OCI-LY1 (cell line): ENCODE measurements at regions not wholly inside any gene's neighbourhood (a gene's known extent, or its start where the extent isn't known, plus 50 kb on each side); places are given as distances from the start of the nearest gene placed in this dataset.

Source experiments
- H2AFZ ChIP-seq: fragments of 200-600 bp; sonication (generic), shearing (Covaris generic); 2 replicates; pipeline ENCODE4 v1.6.0; 2014; ENCODE audit warnings: antibody characterized with exemption, mild to moderate bottlenecking, low read length
- H3F3A ChIP-seq: fragments of 200-600 bp; sonication (generic), shearing (Covaris generic); 2 replicates; pipeline ENCODE4 v1.6.0; 2014; ENCODE audit warnings: mild to moderate bottlenecking, antibody characterized with exemption, low read length, moderate library complexity; ENCODE audit not compliant: insufficient read depth
- H3K27ac ChIP-seq: fragments of 200-600 bp; sonication (generic); 2 replicates; pipeline ENCODE4 v1.5.1; 2014; ENCODE audit warnings: low read length, mixed run types, mild to moderate bottlenecking, low read depth; ENCODE audit not compliant: poor library complexity, severe bottlenecking
- H3K27me3 ChIP-seq: fragments of 200-600 bp; sonication (generic); 2 replicates; pipeline ENCODE4 v1.6.0; 2014; ENCODE audit warnings: antibody characterized with exemption, mild to moderate bottlenecking, low read length, moderate library complexity; ENCODE audit not compliant: insufficient read depth
- H3K36me3 ChIP-seq: fragments of 200-600 bp; sonication (generic); 2 replicates; pipeline ENCODE4 v1.6.1; 2014; ENCODE audit warnings: mild to moderate bottlenecking, antibody characterized with exemption, low read length, moderate library complexity, mixed read lengths; ENCODE audit not compliant: insufficient read depth
- H3K4me1 ChIP-seq: fragments of 200-600 bp; sonication (generic); 2 replicates; pipeline ENCODE4 v1.5.1; 2014; ENCODE audit warnings: mild to moderate bottlenecking, low read length, moderate library complexity; ENCODE audit not compliant: insufficient read depth, severe bottlenecking
- H3K4me2 ChIP-seq: fragments of 200-600 bp; sonication (generic), shearing (Covaris generic); 2 replicates; pipeline ENCODE4 v1.6.1; 2014; ENCODE audit warnings: low read length
- H3K4me3 ChIP-seq: fragments of 200-600 bp; sonication (generic); 2 replicates; pipeline ENCODE4 v1.5.1; 2014; ENCODE audit warnings: low read length, low read depth, mild to moderate bottlenecking, mixed read lengths; ENCODE audit not compliant: poor library complexity, severe bottlenecking
- H3K79me2 ChIP-seq: fragments of 200-600 bp; shearing (Covaris generic); 2 replicates; pipeline ENCODE4 v1.6.1; 2016; ENCODE audit warnings: mixed run types, low read length, mixed read lengths; ENCODE audit not compliant: insufficient read depth
- H3K9ac ChIP-seq: fragments of 200-600 bp; sonication (generic), shearing (Covaris generic); 2 replicates; pipeline ENCODE4 v1.6.1; 2014; ENCODE audit warnings: mild to moderate bottlenecking, low read length, mixed read lengths
- H3K9me2 ChIP-seq: fragments of 200-600 bp; sonication (generic), shearing (Covaris generic); 2 replicates; pipeline ENCODE4 v1.6.1; 2014; ENCODE audit warnings: low read depth, mild to moderate bottlenecking, low read length, mixed read lengths
- H3K9me3 ChIP-seq: fragments of 200-600 bp; shearing (Covaris generic); 2 replicates; pipeline ENCODE4 v1.6.1; 2014; ENCODE audit warnings: low read length, mixed read lengths
- H4K20me1 ChIP-seq: fragments of 200-600 bp; sonication (generic), shearing (Covaris generic); 2 replicates; pipeline ENCODE4 v1.6.0; 2016; ENCODE audit warnings: mild to moderate bottlenecking, low read length; ENCODE audit not compliant: insufficient read depth
- CTCF ChIP-seq: fragments of 200-600 bp; sonication (generic), shearing (Covaris generic); IDR thresholded peaks from 2 replicates; pipeline ENCODE4 v1.5.1; 2017; ENCODE audit warnings: mild to moderate bottlenecking, antibody characterized with exemption, low read length, moderate library complexity, mixed read lengths
- EZH2 ChIP-seq: fragments of 200-600 bp; sonication (generic), shearing (Covaris generic); IDR thresholded peaks from 2 replicates; pipeline ENCODE4 v1.8.0; 2017; ENCODE audit warnings: borderline replicate concordance, mixed run types, mild to moderate bottlenecking, antibody characterized with exemption, low read length, moderate library complexity, mixed read lengths

- Histone ChIP-seq H3K9ac (no peak overlapping the region), H3K36me3 (no peaks in the 10 kb centered on the region), H3K4me1 (no peaks in the 10 kb centered on the region), H3K9me2 (no peaks in the 10 kb centered on the region), H3K27me3 (no peaks in the 10 kb centered on the region), H3K9me3 (no peaks in the 10 kb centered on the region), H3K27ac (no peak overlapping the region), H4K20me1 (no peaks in the 10 kb centered on the region), H2AFZ (no peak overlapping the region), H3K79me2 (no peaks in the 10 kb centered on the region), H3K4me3 (no peak overlapping the region), H3K4me2 (no peak overlapping the region), H3F3A (no peaks in the 10 kb centered on the region)
- TF ChIP-seq CTCF (no peak), EZH2 (no peak)
Observed at GRCh38 chr7:41118486-41118885, 584.4 kb downstream of the INHBA start.

- Histone ChIP-seq H3K27me3 (no peaks in the 10 kb centered on the region), H3K9ac (no peak overlapping the region), H3K9me3 (no peaks in the 10 kb centered on the region), H3K4me1 (no peaks in the 10 kb centered on the region), H4K20me1 (no peaks in the 10 kb centered on the region), H3F3A (no peaks in the 10 kb centered on the region), H2AFZ (no peak overlapping the region), H3K27ac (no peak overlapping the region), H3K4me3 (no peak overlapping the region), H3K9me2 (no peaks in the 10 kb centered on the region), H3K4me2 (no peak overlapping the region), H3K79me2 (no peaks in the 10 kb centered on the region), H3K36me3 (no peaks in the 10 kb centered on the region)
- TF ChIP-seq EZH2: no peak
- no peak for TF ChIP-seq CTCF
Observed at GRCh38 chr7:41117431-41117830, 585.5 kb downstream of the INHBA start.

GRCh38 chr7:41116817-41117216, 586.1 kb downstream of the INHBA start:
- TF ChIP-seq CTCF (no peak), EZH2 (no peak)
- no peak overlapping the region for H3K9ac ChIP-seq

More at GRCh38 chr7:41116817-41117216, 586.1 kb downstream of the INHBA start:
- H3K4me1 ChIP-seq: no peaks in the 10 kb centered on the region
- H3K4me3 ChIP-seq: no peak overlapping the region
- no peak overlapping the region for H2AFZ ChIP-seq
- no peaks in the 10 kb centered on the region for H3K27me3 ChIP-seq
- no peaks in the 10 kb centered on the region for H3K79me2 ChIP-seq
- no peak overlapping the region for H3K4me2 ChIP-seq
- no peaks in the 10 kb centered on the region for H3F3A ChIP-seq
- H3K27ac ChIP-seq: no peak overlapping the region
- no peaks in the 10 kb centered on the region for H4K20me1 ChIP-seq
- H3K9me2 ChIP-seq: no peaks in the 10 kb centered on the region
- H3K9me3 ChIP-seq: no peaks in the 10 kb centered on the region
- H3K36me3 ChIP-seq: no peaks in the 10 kb centered on the region
